NK-92 treated with Interleukin-12 subunit alpha and Interleukin-12 subunit beta, amount 100 ng/mL, for 24 hours (cell line): ENCODE measurements at regions not wholly inside any gene's neighbourhood (a gene's known extent, or its start where the extent isn't known, plus 50 kb on each side); places are given as distances from the start of the nearest gene placed in this dataset.
"Not testable (repeated sequence)": the region's sequence is repeated elsewhere in the genome, so short reads cannot be mapped to it uniquely, and the experiment has no call there.

Experiments used
- DNase-seq: peaks from one replicate; lab custom pipeline; 2025; lab: John Stamatoyannopoulos, UW

DNA sequence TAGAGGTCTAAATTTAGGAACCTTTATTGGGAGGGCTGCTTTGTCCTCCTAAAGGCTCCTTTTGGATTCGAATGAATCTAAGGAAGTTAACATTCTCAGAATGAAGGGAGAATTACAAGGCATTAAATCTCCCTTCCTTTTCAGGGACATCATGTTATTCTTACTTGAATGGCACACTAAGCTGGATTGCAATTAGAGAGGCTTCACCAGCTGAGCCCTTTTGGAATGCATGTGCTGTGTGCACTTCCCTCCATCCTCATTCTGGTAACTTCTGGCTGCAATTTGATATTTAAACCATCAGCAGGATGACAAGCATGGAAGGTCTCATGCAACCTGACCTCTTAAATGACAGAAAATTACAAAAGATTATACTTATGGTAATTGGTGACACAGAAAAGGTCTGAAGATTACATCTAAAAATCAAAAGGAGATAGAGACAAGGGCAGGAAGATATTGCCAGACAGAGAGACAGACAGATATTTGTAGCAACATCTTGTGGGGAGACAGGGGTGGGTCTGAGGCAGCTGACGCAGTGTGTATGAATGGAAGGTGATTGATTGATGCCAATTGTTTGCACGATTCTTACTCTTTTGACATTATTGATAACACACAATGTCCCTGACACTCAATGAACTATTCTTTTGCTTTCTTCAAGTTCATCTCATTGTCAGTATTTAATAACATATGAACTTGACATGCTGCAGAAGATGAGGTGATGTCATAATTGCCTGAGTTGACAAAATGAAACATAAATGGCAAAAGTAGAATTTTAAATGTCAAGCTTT is 570.8 kb upstream of the GYPC start:
- DNase-seq, result no peak

DNA sequence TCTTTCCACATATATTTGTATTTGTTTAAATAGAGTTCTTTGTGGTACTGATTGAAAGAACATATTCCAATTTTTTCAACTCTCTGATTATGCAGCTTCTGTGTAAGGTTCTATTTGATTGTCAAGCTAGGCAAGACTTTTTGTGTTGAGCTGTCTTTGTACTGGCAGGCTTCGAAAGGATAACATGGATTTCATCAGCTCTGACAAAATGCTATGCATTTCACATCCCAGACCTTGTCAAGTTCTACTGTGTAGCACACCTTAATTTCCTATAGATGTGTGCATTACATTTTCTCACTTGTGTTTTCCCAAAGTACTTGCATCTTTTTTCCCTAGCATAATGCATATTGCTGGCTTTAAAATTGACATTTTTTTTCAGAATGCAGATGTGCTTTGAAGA is 555.0 kb upstream of the GYPC start:
- no peak for DNase-seq

DNA sequence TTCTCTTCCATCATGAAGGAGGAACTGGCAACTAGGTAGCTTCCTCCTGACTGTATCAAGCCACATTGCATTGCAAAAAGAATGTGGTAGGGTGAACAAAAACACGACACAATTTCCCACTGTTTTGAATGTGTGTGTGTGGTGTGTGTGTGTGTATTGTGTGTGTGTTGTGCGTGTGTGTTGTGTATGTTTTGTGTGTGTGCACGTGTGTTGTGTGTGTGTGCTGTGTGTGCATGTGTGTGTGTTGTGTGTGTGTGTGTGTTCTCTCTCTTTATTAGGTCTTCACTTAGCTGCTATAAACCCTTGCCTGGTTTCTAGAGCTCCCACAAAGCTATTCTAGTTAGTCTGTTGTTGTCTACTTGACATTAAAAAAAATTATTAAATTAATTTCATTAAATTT is 550.0 kb upstream of the GYPC start:
- DNase-seq, result no peak

DNA sequence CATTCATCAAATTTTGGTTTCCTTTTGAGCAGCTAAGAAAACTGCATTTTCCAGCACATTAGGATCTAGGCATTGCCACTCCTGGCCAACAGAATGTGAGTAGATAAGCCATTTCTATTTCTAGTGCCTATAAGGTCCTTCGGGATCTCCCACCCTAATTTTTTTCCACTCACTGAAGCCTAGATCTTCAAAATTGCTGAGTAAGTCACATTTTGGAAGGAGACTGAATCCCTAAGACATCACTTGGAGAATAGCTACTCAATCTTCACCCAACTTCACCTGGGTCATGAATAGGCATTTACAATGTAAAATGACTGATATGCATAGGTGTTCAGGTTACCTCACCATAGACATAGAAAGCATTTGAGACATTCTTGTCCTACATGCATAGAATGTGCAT is 548.1 kb upstream of the GYPC start:
- no peak for DNase-seq

DNA sequence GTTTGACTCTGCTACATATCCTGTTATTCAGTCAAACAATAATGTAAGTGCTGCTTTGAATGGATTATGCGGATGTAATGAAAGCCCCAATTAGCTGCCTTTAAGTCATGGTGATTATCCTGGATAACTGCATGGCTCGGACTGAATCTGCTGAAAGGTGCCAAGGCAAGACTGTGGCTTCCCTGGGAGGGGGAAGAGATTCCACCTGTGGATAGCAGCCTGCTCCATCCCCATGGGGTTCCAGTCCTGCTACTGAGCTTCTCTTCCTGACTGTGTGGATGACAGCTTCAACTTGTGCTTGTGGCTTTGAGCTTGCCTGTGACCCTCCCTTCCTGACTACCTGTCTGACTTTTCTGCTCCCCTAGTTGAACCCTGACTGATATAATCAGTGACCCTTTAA is 540.0 kb upstream of the GYPC start:
- no peak for DNase-seq

DNA sequence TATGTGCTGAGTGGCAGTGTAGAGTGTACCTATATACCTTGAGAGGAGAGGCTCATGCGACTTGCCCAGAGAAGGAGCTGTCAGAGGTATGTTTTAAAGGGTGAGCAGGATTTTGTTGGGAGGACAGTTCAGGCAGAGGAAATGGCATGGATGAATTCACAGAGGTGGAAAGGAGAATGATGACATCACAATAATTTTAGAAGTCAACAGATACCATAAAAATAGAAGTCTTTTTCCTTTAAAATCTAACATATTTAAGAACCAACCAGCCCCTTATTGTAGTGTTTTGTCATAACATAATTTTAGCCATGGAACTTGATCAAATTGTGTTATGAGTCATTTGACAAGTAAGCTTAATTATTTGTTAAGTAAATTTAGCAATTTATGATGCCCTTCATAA is 538.1 kb upstream of the GYPC start:
- no peak for DNase-seq

DNA sequence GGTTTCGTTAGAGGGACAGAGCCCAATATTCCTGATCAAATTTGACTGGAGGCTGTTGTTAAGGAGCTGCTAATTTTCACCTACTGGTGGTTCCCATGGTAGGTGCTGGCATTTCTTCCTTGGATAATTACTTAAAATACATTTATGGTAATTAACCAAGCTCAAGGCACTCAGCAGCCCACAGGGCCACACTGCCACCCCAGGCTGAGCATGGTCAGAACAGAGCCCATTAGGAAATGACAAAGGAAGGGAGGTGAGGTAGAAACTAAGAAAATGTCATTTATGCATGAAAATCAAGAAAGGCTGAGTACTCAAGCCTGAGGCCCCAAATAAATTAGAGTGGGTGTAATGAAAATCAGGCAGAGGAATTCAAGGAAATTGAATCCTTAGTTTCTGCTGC is 510.2 kb upstream of the GYPC start:
- no peak for DNase-seq

GRCh38 chr2:126154256-126154785 is 501.6 kb upstream of the GYPC start:
- no peak for DNase-seq

GRCh38 chr2:126160950-126161349 is 495.0 kb upstream of the GYPC start:
- not testable (repeated sequence) for DNase-seq

DNA sequence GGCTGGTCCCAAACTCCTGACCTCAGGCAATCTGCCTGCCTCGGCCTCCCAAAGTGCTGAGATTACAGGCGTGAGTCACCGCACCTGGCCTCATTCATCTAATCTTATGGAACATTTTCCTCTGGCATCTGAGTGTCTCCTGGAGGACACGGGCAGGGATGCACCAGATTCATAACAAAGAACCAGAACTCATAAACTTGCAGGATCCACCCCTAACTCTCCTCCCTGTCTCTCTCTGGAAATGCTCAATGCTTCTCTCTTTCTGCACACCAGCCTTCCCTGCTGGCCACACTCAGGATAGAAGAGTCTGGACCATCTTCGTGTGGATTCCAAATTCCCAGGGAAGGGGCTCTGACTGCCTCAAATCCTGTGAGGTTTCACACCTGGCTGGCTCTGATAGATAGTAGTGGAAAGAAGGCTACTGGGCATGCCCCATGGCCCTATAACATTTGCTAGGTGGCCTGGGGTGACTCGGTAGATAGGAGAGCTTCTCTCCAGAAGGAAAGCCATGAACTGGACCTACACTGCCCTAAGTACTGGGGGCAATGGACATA is 483.2 kb upstream of the GYPC start:
- DNase-seq, result no peak

DNA sequence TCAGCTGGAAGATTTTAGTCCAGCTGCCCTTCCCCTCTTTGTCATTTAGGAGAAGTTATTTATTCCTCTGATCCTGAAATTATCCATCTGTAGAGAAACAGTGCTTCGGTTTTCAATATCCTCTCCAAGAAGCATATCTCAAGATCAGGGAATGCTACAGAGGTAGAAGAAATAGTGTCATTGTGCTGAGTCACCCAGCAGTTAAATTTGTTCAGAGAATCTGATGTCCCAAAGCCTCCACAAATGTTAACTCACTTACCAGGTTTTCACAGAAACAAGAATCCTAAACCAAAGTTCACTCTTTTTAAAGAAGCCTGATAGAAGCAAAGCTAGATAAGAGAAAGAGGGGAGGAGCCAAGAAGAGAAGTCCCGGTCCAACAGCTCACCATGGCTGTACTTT is 480.7 kb upstream of the GYPC start:
- DNase-seq, result no peak

- no peak for DNase-seq
These were observed 478.5 kb upstream of the GYPC start for GRCh38 chr2:126177479-126177878.

- DNase-seq, result no peak
These were observed 468.3 kb upstream of the GYPC start for GRCh38 chr2:126187668-126188067.

- no peak for DNase-seq
These were observed 466.4 kb upstream of the GYPC start for GRCh38 chr2:126189527-126189926.

GRCh38 chr2:126200538-126200937 is 455.4 kb upstream of the GYPC start:
- no peak for DNase-seq

DNA sequence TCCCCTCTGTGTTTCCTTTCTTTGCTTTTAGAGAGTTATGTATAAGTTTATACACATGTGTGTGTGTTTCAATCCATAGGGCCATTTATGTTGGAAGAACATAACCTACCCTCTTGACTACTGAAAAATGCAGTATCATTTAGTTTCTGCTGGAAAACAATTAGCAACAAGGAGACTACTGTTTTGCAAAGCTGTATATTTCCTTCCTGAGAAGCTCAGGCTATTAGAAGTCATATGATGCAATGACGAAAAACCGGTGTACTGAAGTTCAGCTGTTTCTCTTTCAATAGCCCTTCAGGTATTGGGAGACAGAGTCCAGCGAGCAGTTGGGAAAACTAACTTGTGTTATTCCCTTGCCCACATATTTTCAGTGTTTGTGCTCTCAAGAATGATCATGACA is 447.7 kb upstream of the GYPC start:
- DNase-seq, result no peak

DNA sequence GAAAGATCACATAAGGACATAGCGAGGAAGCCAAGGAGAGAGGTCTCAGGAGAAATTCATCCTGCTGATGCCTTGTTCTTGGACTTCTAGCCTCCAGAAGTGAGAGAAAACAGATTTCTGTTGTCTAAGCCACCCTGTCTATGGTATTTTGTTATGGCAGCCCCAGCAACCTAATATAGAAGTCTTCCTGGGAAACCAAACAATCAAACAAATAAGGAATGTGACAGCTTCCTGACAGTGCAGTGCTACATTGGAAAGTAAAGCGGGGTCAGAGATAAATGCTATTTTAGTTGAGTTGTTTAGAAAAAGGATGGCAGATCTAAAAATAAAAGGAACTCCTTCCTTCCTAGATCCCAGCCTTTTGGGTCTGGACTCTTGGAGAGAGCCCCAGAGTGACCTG is 443.2 kb upstream of the GYPC start:
- DNase-seq, result no peak

GRCh38 chr2:126219081-126219480 is 436.9 kb upstream of the GYPC start:
- DNase-seq, result no peak

GRCh38 chr2:126220331-126220730 is 435.6 kb upstream of the GYPC start:
- no peak for DNase-seq

GRCh38 chr2:126221506-126221905 is 434.5 kb upstream of the GYPC start:
- DNase-seq, result no peak

- no peak for DNase-seq
These were observed 433.7 kb upstream of the GYPC start for GRCh38 chr2:126222278-126222677.

DNA sequence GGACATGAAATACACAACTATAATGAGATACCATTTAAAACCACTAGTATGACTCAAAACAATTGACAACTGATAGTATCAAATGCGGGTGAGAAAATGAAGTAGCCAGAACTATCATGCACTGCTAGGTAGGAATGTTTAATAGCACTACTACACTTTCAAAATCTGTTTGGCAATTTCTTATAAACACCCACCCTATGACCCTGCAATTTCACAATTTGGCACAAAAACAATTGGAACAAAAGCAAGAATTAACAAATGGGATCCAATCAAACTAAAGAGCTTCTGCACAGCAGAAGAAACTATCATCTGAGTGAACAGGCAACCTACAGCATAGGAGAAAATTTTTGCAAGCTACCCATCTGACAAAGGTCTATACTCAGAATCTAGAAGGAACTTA is 431.2 kb upstream of the GYPC start:
- no peak for DNase-seq

DNA sequence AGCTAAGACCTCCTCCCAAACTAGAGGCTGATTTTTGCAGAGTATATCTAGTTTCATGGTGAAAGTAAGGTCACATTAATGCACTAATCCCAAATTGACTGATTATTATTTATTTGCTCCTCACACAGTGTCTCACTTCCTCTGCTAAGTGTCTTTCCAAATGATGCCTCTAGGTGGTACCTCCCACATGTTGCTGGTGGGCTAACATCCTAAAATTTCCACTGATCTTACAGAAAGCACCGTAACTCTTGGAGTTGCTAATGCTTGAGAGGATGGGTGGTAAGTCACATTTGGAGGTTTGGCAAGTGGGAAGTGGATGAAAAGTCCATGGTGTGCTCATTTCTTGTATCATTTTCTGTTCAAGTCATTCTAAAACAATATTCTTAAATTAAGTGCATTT is 428.7 kb upstream of the GYPC start:
- no peak for DNase-seq

DNA sequence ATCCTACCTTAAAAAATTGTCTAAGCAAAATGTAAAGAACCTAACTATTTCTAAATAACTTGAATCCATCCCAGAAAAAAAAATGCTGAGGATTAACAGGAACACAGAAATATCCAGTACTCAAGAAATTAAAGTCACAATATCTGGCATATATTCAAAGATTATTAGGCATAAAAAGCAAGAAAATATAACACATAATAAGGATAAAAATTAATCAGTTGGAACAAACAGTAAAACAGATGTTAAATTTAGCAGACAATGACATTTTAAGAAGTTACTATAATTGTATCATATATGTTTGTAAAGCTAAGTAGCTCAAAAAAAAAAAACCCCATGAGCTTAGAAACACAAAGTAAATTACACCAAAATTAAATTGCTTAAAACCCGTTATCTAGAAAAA is 427.4 kb upstream of the GYPC start:
- DNase-seq, result no peak
